ENCODE measurements at regions not wholly inside any gene's neighbourhood (a gene's known extent, or its start where the extent isn't known, plus 50 kb on each side); places are given as distances from the start of the nearest gene placed in this dataset.

- no peak for DNase-seq (ENCODE audit: low read depth, low spot score)
These were observed 223.1 kb downstream of the REEP3 start for GRCh38 chr10:63744060-63744941.

GRCh38 chr10:63749915-63750314, 228.7 kb downstream of the REEP3 start:
- DNase-seq (ENCODE audit: low read depth, low spot score), result no peak

GRCh38 chr10:63751836-63752235, 230.6 kb downstream of the REEP3 start:
- DNase-seq (ENCODE audit: low read depth, low spot score), result no peak

GRCh38 chr10:63752318-63752717, 231.1 kb downstream of the REEP3 start:
- no peak for DNase-seq (ENCODE audit: low read depth, low spot score)

- no peak for DNase-seq (ENCODE audit: low read depth, low spot score)
These were observed 232.6 kb downstream of the REEP3 start for GRCh38 chr10:63753808-63754207.

GRCh38 chr10:63755441-63755840, 234.2 kb downstream of the REEP3 start:
- no peak for DNase-seq (ENCODE audit: low read depth, low spot score)

- no peak for DNase-seq (ENCODE audit: low read depth, low spot score)
These were observed 235.9 kb downstream of the REEP3 start for GRCh38 chr10:63757067-63757466.

GRCh38 chr10:63758080-63758479, 236.9 kb downstream of the REEP3 start:
- no peak for DNase-seq (ENCODE audit: low read depth, low spot score)

- no peak for DNase-seq (ENCODE audit: low read depth, low spot score)
These were observed 238.1 kb downstream of the REEP3 start for GRCh38 chr10:63759335-63759734.

- DNase-seq (ENCODE audit: low read depth, low spot score), result no peak
These were observed 239.0 kb downstream of the REEP3 start for GRCh38 chr10:63760034-63760707.

GRCh38 chr10:63760708-63761047, 239.5 kb downstream of the REEP3 start:
- no peak for DNase-seq (ENCODE audit: low read depth, low spot score)

GRCh38 chr10:63761243-63761642, 240.0 kb downstream of the REEP3 start:
- DNase-seq (ENCODE audit: low read depth, low spot score), result no peak

GRCh38 chr10:63763744-63764143, 242.5 kb downstream of the REEP3 start:
- DNase-seq (ENCODE audit: low read depth, low spot score), result no peak

GRCh38 chr10:63765126-63765525, 243.9 kb downstream of the REEP3 start:
- DNase-seq (ENCODE audit: low read depth, low spot score), result no peak

- no peak for DNase-seq (ENCODE audit: low read depth, low spot score)
These were observed 245.5 kb downstream of the REEP3 start for GRCh38 chr10:63766745-63767137.

GRCh38 chr10:63767138-63767801, 246.1 kb downstream of the REEP3 start:
- no peak for DNase-seq (ENCODE audit: low read depth, low spot score)

GRCh38 chr10:63769367-63769766, 248.2 kb downstream of the REEP3 start:
- no peak for DNase-seq (ENCODE audit: low read depth, low spot score)

- DNase-seq (ENCODE audit: low read depth, low spot score), result no peak
These were observed 249.3 kb downstream of the REEP3 start for GRCh38 chr10:63770523-63770922.

- DNase-seq (ENCODE audit: low read depth, low spot score), result no peak
These were observed 251.3 kb downstream of the REEP3 start for GRCh38 chr10:63772491-63772890.

GRCh38 chr10:63773106-63773505, 251.9 kb downstream of the REEP3 start:
- no peak for DNase-seq (ENCODE audit: low read depth, low spot score)

GRCh38 chr10:63773962-63774361, 252.8 kb downstream of the REEP3 start:
- DNase-seq (ENCODE audit: low read depth, low spot score), result no peak

- DNase-seq (ENCODE audit: low read depth, low spot score), result no peak
These were observed 258.9 kb downstream of the REEP3 start for GRCh38 chr10:63780101-63780500.

GRCh38 chr10:63781226-63781625, 260.0 kb downstream of the REEP3 start:
- DNase-seq (ENCODE audit: low read depth, low spot score), result no peak

Measured in iPS DF 19.7 (cell line).